EL (cell line): ENCODE measurements at regions not wholly inside any gene's neighbourhood (a gene's known extent, or its start where the extent isn't known, plus 50 kb on each side); places are given as distances from the start of the nearest gene placed in this dataset.
"Not testable (repeated sequence)": the region's sequence is repeated elsewhere in the genome, so short reads cannot be mapped to it uniquely, and the experiment has no call there.

Experiments
- DNase-seq: peaks from one replicate; pipeline ENCODE4 v3.0.0-alpha.2; 2016

DNA sequence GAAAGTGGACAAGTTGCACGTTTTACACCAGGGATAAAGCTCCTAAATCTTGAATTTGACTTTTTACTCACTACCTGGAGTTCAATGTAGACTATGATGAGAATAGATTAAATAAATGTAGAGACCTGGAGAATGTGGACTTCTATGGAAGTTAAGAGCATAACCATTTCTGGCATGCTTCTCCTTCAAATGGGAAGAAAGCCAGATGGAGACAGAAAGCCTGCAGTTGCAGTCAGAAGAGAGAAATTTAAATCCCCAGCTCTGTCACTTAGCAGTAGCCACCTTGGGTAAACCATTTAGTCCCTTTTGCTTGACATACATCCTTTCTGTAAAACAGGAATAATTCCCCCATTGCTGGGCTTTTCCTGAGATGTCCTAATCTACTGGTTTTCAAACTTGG, 355.3 kb upstream of the AUTS2 start:
- no peak for DNase-seq

DNA sequence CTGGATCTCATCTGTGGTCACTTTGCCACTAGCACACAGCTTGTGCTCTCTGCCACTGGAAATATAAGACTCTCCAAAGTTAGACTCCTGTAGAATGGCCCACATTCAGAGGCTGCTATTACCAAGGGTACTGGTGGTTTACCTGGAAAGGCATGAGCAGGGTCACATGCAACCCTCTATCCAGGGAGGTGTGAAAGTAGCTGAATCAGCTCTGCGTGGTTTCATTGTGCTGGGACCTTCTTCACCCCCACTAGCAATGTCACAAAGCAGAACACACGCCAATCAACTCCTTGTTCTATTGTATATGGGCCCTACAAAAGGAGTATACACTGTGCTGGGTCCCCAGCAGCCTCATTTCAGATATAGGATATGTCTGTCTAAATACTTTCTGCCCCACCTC, 353.6 kb upstream of the AUTS2 start:
- DNase-seq = no peak

DNA sequence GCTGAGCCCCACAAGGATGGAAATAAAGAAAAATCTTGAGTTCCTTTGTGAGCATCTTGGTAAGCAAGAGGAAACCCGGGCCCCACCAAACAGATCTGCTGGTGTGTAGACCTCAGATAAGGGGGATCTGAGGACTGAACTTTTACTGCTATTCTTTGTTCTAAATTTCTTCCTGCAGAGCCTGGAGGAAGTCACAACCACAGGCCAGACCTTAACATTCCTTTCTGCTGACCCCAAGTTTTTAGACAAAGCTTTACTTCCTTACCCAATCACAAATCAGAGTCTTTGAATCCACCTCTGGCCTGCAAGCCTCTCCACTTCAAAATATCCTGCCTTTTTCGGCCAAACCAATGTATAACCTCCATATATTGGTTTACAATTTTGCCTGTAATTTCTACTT, 352.6 kb upstream of the AUTS2 start:
- DNase-seq = no peak

DNA sequence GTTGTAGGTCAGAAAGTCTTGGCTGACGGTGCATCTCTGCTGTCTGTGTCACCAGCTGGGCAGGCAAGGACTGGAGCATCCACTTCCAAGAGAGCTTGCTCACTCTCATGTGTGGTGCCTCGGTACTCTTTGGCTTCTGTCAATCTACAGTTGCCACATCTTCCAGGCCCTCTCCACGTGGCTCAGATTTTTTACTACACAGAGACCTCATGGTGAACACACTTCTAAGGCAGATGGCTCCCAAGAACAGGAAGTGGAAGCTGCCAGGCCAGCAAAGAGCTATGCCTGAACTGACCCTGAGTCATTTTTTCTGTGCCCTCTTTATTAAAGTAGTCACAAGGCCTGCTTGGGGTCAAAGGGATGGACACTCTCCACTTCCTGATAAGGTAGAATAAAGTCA, 351.5 kb upstream of the AUTS2 start:
- no peak for DNase-seq

DNA sequence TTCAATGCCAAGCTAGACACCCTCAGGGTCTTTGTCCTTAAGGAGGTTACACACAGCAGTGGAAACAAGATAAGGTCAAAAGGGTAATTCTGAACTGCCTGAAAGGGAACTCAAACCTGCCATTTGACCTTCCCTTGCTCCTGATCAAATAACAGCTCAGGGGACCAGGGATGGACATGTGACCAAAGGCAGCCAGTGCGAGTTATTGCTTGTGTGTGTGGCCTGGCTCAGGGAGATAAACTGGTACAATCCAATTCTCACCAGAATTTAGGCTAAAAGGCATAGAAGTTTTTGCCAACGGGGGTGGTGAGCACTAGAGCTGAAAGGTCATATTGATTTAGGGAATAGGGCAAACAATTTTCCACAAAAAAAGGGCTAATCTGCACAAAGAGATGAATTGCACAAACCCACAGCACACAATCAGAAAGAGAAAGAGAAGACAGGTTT, 349.9 kb upstream of the AUTS2 start:
- DNase-seq = not testable (repeated sequence)

- no peak for DNase-seq
These were observed 347.3 kb upstream of the AUTS2 start for GRCh38 chr7:69250958-69251357.

DNA sequence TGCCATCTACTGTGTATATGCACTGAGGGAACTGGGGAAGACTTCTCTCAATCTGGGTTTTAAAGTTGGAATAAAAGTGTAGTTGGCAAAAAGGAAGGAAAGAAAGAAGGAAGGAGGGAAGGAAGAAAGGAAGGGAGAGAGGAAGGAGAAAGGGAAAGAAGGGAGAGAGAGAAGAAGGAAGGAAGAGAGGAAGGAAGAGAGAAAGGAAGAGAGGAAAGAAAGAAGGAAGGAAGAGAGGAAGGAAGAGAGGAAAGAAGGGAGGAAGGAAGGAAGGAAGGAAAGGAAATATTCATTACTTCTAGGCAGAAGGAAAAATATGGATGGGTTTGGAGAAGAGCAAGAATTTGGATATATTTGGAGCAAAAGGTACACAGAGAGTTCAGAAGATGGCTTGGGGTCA, 343.6 kb upstream of the AUTS2 start:
- DNase-seq = no peak

- DNase-seq = no peak
These were observed 341.6 kb upstream of the AUTS2 start for GRCh38 chr7:69256634-69257081.

GRCh38 chr7:69257592-69257991, 340.7 kb upstream of the AUTS2 start:
- DNase-seq = no peak

DNA sequence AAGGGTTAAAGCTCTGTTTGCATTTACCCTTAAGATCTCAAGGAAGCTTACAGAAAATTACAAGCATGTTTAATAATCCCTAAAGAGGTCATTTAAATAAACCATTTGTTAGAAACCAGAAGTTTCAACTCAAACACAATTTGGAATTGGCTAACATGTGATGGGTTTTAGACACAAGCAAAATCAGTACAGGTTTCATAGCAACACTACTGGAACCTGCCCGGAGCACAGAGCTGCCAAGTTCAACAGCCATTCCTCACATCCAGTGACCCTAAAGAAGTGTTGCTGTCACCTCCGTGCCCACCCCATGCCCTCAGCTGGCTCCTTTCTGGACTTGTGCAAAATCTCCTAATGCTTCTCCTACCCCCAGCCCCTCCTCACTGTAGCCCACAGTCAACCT, 338.8 kb upstream of the AUTS2 start:
- no peak for DNase-seq

- no peak for DNase-seq
These were observed 338.3 kb upstream of the AUTS2 start for GRCh38 chr7:69260023-69260422.

DNA sequence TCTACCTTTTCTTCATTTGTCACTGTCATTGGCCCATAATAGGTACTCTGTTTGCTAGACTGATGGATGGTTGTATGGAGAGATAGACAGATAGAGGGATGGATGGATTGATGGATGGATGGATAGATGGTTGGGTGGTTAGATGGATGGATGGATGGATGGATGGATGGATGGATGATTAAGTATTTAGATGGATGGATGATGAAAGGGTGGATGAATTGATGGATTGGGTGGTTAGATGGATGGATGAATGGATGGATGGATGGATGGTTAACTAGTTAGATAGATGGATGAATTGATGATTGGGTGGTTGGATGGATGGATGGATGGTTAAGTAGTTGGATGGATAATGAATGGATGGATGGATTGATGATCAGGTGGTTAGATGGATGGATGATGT, 334.7 kb upstream of the AUTS2 start:
- no peak for DNase-seq

GRCh38 chr7:69269806-69270205, 328.5 kb upstream of the AUTS2 start:
- no peak for DNase-seq

- DNase-seq = no peak
These were observed 326.2 kb upstream of the AUTS2 start for GRCh38 chr7:69272101-69272500.

GRCh38 chr7:69276011-69276729, 322.1 kb upstream of the AUTS2 start:
- no peak for DNase-seq

GRCh38 chr7:69277366-69277765, 320.9 kb upstream of the AUTS2 start:
- no peak for DNase-seq

GRCh38 chr7:69282946-69283345, 315.3 kb upstream of the AUTS2 start:
- no peak for DNase-seq

GRCh38 chr7:69283421-69283820, 314.9 kb upstream of the AUTS2 start:
- DNase-seq = no peak

DNA sequence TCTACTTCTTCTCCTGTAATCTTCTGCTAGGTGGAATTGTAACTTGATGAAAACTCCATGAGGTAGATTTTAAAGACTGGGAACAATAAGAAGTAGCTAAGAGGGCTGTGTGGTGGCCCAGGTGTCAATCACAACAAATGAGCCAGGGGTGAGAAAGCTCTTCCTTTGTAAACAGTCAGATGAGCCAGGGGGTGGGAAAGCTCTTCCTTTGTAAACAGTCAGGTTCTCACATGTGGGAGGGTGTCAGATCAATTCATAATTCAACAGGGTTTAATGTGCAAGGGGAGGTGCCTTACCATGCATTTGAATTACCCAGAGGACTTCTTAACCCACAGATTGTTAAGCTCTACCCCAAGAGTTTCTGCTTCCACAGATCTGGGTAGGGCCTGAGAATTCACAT, 312.4 kb upstream of the AUTS2 start:
- DNase-seq = no peak

- DNase-seq = no peak
These were observed 302.3 kb upstream of the AUTS2 start for GRCh38 chr7:69295977-69296376.

DNA sequence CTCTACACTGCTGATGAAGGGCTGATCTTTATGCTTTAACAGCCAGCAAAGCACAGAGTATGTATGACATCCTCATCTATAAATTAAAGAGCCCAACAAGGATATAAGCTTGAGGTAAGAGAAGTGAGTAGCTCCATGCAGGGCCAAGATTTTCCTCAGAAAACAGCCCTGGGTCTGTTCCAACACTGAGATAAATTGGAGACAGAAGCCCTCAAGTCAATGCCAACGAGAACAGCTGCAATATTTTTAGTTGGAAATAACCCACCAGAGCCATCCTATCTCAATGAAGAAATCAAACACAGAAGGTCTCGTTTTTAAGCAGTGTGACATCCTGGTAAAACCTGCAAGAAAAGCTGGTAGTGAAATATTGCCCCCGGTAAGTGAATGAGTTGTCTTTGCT, 297.0 kb upstream of the AUTS2 start:
- DNase-seq = no peak

- no peak for DNase-seq
These were observed 288.7 kb upstream of the AUTS2 start for GRCh38 chr7:69309601-69310000.

DNA sequence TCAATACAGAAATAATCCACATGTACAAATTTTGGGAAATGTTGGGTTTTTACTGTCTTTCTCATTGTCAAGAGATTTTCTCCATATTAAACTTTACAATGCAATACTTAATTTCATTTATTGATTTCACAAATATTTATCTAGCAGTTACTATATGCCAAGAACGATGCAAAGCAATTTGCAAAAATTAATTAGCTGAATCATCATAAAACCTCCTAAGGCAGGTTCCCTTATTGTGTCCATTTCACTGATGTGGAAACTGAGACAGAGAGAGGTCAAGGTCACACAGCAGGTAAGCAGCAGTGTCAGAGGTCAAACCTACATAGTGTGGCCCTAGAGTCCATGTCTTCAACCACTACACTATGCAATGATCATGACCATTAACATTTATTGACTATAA, 286.8 kb upstream of the AUTS2 start:
- DNase-seq = no peak

- DNase-seq = not testable (repeated sequence)
These were observed 284.4 kb upstream of the AUTS2 start for GRCh38 chr7:69313852-69314251.

GRCh38 chr7:69318794-69319193, 279.5 kb upstream of the AUTS2 start:
- no peak for DNase-seq
